Right atrium auricular region (tissue), 2 donors: ENCODE measurements at regions not wholly inside any gene's neighbourhood (a gene's known extent, or its start where the extent isn't known, plus 50 kb on each side); places are given as distances from the start of the nearest gene placed in this dataset.

ENCODE experiments used
- DNase-seq: peaks from one replicate; pipeline ENCODE4 v3.0.0-alpha.2; 2019; ENCODE audit warnings: low spot score
- H3K27ac ChIP-seq, 2 donors: fragments of 200-600 bp; sonication (generic); 1 replicate in 1 of 2; 2 replicates in 1 of 2; pipeline ENCODE4 v1.5.1; 2016 to 2019
- H3K27me3 ChIP-seq, 2 donors: fragments of 200-600 bp; sonication (generic); one replicate each; pipeline versions ENCODE4 v1.5.1 to v1.6.0; 2017 to 2019
- H3K36me3 ChIP-seq: fragments of 200-600 bp; sonication (generic); one replicate; pipeline ENCODE4 v1.5.1; 2016
- H3K4me1 ChIP-seq, 2 donors: fragments of 200-600 bp; sonication (generic); one replicate each; pipeline versions ENCODE4 v1.5.1 to v1.6.0; 2017 to 2019
- H3K4me3 ChIP-seq, 2 donors: fragments of 200-600 bp; sonication (generic); 1 replicate in 1 of 2; 2 replicates in 1 of 2; pipeline ENCODE4 v1.5.1; 2017 to 2019; ENCODE audit warnings: mild to moderate bottlenecking in 1 of 2, moderate library complexity in 1 of 2
- H3K9me3 ChIP-seq, 2 donors: fragments of 200-600 bp; sonication (generic); one replicate each; pipeline ENCODE4 v1.5.1; 2019
- CTCF ChIP-seq, 2 donors: fragments of 200-600 bp; sonication (generic); IDR thresholded peaks; one replicate each; pipeline ENCODE4 v1.5.1; 2019; ENCODE audit warnings: antibody characterized with exemption in 2 of 2

- no peak for DNase-seq
- H3K4me1 ChIP-seq, result no peaks in the 10 kb centered on the region
- no peak overlapping the region for H3K27ac ChIP-seq
- no peak overlapping the region for H3K4me3 ChIP-seq
- no peaks in the 10 kb centered on the region for H3K27me3 ChIP-seq
- no peaks in the 10 kb centered on the region for H3K9me3 ChIP-seq
- no peak for TF ChIP-seq CTCF (IDR thresholded peaks at IDR 0.05)
- no peaks in the 10 kb centered on the region for H3K36me3 ChIP-seq
Observed at GRCh38 chr15:61518191-61518950, 289.3 kb upstream of the RORA start.

GRCh38 chr15:61517776-61518175 lies 288.7 kb upstream of the RORA start:
- no peaks in the 10 kb centered on the region for H3K36me3 ChIP-seq
- H3K4me3 ChIP-seq, result no peak overlapping the region
- DNase-seq, result no peak
- no peak for TF ChIP-seq CTCF (IDR thresholded peaks at IDR 0.05)
- no peak overlapping the region for H3K27ac ChIP-seq
- no peaks in the 10 kb centered on the region for H3K9me3 ChIP-seq
- H3K27me3 ChIP-seq, result no peaks in the 10 kb centered on the region
- no peaks in the 10 kb centered on the region for H3K4me1 ChIP-seq

GRCh38 chr15:61517335-61517734 lies 288.2 kb upstream of the RORA start:
- Histone ChIP-seq H3K9me3 (no peaks in the 10 kb centered on the region), H3K36me3 (no peaks in the 10 kb centered on the region), H3K4me1 (no peaks in the 10 kb centered on the region), H3K27ac (no peak overlapping the region), H3K4me3 (no peak overlapping the region), H3K27me3 (no peaks in the 10 kb centered on the region)
- no peak for DNase-seq
- TF ChIP-seq CTCF (IDR thresholded peaks at IDR 0.05), result no peak

GRCh38 chr15:61511756-61512155 lies 282.7 kb upstream of the RORA start:
- no peak for TF ChIP-seq CTCF (IDR thresholded peaks at IDR 0.05)
- Histone ChIP-seq H3K36me3 (no peaks in the 10 kb centered on the region), H3K27me3 (no peaks in the 10 kb centered on the region), H3K9me3 (no peaks in the 10 kb centered on the region), H3K4me1 (no peaks in the 10 kb centered on the region), H3K27ac (no peak overlapping the region), H3K4me3 (no peak overlapping the region)
- DNase-seq, result no peak

GRCh38 chr15:61511089-61511488 lies 282.0 kb upstream of the RORA start:
- TF ChIP-seq CTCF (IDR thresholded peaks at IDR 0.05), result no peak
- no peak for DNase-seq
- Histone ChIP-seq H3K27me3 (no peaks in the 10 kb centered on the region), H3K9me3 (no peaks in the 10 kb centered on the region), H3K4me1 (no peaks in the 10 kb centered on the region), H3K36me3 (no peaks in the 10 kb centered on the region), H3K27ac (no peak overlapping the region), H3K4me3 (no peak overlapping the region)

- Histone ChIP-seq H3K4me3 (no peak overlapping the region), H3K4me1 (no peaks in the 10 kb centered on the region), H3K9me3 (no peaks in the 10 kb centered on the region), H3K27me3 (no peaks in the 10 kb centered on the region), H3K36me3 (no peaks in the 10 kb centered on the region), H3K27ac (no peak overlapping the region)
- no peak for TF ChIP-seq CTCF (IDR thresholded peaks at IDR 0.05)
- DNase-seq, result no peak
Observed at GRCh38 chr15:61509327-61509840, 280.3 kb upstream of the RORA start.
